RPMI8226 (cell line): ENCODE measurements at regions not wholly inside any gene's neighbourhood (a gene's known extent, or its start where the extent isn't known, plus 50 kb on each side); places are given as distances from the start of the nearest gene placed in this dataset.
"Not testable (repeated sequence)": the region's sequence is repeated elsewhere in the genome, so short reads cannot be mapped to it uniquely, and the experiment has no call there.

Source experiments
- DNase-seq: peaks from one replicate; pipeline ENCODE4 v3.0.0-alpha.2; 2015

- no peak for DNase-seq
Measured at GRCh38 chr2:13474538-13474937, 757.8 kb downstream of the TRIB2 start.

GRCh38 chr2:13480057-13480456 is 763.3 kb downstream of the TRIB2 start:
- DNase-seq, result no peak

GRCh38 chr2:13481201-13481600 is 764.5 kb downstream of the TRIB2 start:
- DNase-seq, result no peak

GRCh38 chr2:13485256-13485655 is 768.5 kb downstream of the TRIB2 start:
- DNase-seq, result no peak

GRCh38 chr2:13488965-13489364 is 772.2 kb downstream of the TRIB2 start:
- no peak for DNase-seq

GRCh38 chr2:13492262-13492661 is 775.5 kb downstream of the TRIB2 start:
- no peak for DNase-seq

- DNase-seq, result no peak
Measured at GRCh38 chr2:13495051-13495450, 778.3 kb downstream of the TRIB2 start.

GRCh38 chr2:13504808-13505207 is 788.1 kb downstream of the TRIB2 start:
- DNase-seq, result no peak

- no peak for DNase-seq
Measured at GRCh38 chr2:13508671-13509070, 791.9 kb downstream of the TRIB2 start.

- DNase-seq, result no peak
Measured at GRCh38 chr2:13515254-13515653, 798.5 kb downstream of the TRIB2 start.

GRCh38 chr2:13522096-13522495 is 805.4 kb downstream of the TRIB2 start:
- DNase-seq, result peak; percentile 73

GRCh38 chr2:13522917-13523821 is 806.4 kb downstream of the TRIB2 start:
- peak; percentile 97 for DNase-seq

- DNase-seq, result peak; percentile 27
Measured at GRCh38 chr2:13524492-13524891, 807.8 kb downstream of the TRIB2 start.

- DNase-seq, result not testable (repeated sequence)
Measured at GRCh38 chr2:13531735-13532410, 815.1 kb downstream of the TRIB2 start.

- not testable (repeated sequence) for DNase-seq
Measured at GRCh38 chr2:13532781-13533523, 816.2 kb downstream of the TRIB2 start.

GRCh38 chr2:13533524-13533922 is 816.8 kb downstream of the TRIB2 start:
- DNase-seq, result no peak

- DNase-seq, result no peak
Measured at GRCh38 chr2:13536941-13537340, 820.2 kb downstream of the TRIB2 start.

GRCh38 chr2:13537771-13538349 is 821.1 kb downstream of the TRIB2 start:
- no peak for DNase-seq

GRCh38 chr2:13539296-13539695 is 822.6 kb downstream of the TRIB2 start:
- DNase-seq, result no peak

GRCh38 chr2:13542061-13542460 is 825.3 kb downstream of the TRIB2 start:
- DNase-seq, result peak; percentile 61

- DNase-seq, result no peak
Measured at GRCh38 chr2:13542642-13543041, 825.9 kb downstream of the TRIB2 start.

- peak; percentile 35 for DNase-seq
Measured at GRCh38 chr2:13543550-13543949, 826.8 kb downstream of the TRIB2 start.

- DNase-seq, result no peak
Measured at GRCh38 chr2:13545320-13545719, 828.6 kb downstream of the TRIB2 start.
